ENCODE measurements at regions not wholly inside any gene's neighbourhood (a gene's known extent, or its start where the extent isn't known, plus 50 kb on each side); places are given as distances from the start of the nearest gene placed in this dataset.

- DNase-seq (ENCODE audit: low read depth in 3 of 3, low spot score in 2 of 3): no peak
Observed at GRCh38 chr5:40416098-40416497, 263.6 kb upstream of the PTGER4 start.

- no peak for DNase-seq (ENCODE audit: low read depth in 3 of 3, low spot score in 2 of 3)
Observed at GRCh38 chr5:40414922-40415321, 264.8 kb upstream of the PTGER4 start.

GRCh38 chr5:40413743-40414142 lies 266.0 kb upstream of the PTGER4 start:
- DNase-seq (ENCODE audit: low read depth in 3 of 3, low spot score in 2 of 3): no peak

GRCh38 chr5:40412771-40413170 lies 266.9 kb upstream of the PTGER4 start:
- no peak for DNase-seq (ENCODE audit: low read depth in 3 of 3, low spot score in 2 of 3)

DNA sequence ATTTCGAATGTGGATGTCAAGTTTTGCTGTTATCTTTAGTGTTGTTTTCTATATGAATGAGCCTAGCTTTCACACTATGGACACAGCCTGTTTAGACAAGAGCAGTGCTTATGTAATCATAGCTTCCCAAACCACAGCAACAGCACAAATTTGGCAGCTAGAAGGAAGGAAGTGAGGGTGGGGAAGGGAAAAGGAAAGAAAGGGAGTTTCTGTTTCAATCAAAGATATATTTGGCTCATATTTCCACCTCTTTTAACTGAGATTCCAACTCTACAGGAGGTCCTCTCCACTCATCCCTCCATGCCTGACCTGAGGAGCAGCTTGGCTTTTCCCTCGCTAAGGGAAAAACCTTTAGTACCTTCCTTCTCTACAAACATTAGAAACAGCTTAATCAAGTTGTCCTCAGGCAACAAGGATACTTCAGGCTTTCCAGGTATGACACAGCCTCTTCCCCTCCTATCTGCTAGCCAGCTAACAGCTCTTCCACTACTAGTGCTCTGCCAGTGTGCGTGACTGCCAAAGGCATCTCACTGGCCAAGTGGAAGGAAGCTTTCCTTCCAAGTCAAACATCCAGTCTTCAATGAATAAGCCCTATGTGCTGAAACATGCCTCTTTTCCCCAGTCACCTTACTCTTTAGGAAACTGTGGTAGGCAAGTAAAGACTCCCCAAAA lies 268.6 kb upstream of the PTGER4 start:
- no peak for DNase-seq (ENCODE audit: low read depth in 3 of 3, low spot score in 2 of 3)

- no peak for DNase-seq (ENCODE audit: low read depth in 3 of 3, low spot score in 2 of 3)
Observed at GRCh38 chr5:40410231-40410861, 269.4 kb upstream of the PTGER4 start.

GRCh38 chr5:40409601-40410000 lies 270.1 kb upstream of the PTGER4 start:
- no peak for DNase-seq (ENCODE audit: low read depth in 3 of 3, low spot score in 2 of 3)

GRCh38 chr5:40406741-40407211 lies 272.9 kb upstream of the PTGER4 start:
- DNase-seq (ENCODE audit: low read depth in 3 of 3, low spot score in 2 of 3): peak in 1 of 3 donors; percentile 21

DNA sequence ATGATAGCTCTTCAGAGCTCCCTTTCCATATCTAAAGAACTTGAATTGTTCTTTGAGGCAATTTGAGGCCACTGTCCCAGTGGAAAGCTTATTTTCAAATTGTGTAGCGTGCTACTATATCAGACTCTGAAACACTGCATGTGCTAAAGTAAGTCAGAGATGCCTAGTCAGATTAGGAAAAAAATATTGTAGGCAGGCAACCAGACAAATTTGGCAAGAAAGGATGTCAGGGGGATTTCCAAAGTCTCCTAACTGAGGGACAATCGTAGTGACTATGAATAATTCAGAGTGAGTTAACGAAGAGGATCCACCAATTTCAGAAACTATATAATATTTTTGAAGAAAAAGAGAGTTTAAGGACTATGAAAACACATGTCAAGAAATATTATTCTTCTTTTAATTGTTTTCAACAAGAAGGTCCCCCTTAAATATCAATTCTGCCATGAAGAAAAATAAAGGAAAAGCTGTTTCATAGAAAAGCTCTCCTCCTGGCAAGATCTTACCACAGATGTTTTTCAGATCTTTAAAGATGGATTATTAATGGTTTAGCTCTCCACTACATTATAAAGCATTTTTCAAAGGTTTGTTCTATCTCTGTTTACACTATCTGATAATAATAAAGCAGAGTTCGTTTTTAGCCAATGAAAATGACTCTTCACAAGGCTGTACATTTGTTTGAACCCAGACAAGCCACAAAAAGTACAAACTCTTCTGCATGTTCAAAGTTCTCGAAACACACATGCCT lies 273.5 kb upstream of the PTGER4 start:
- no peak for DNase-seq (ENCODE audit: low read depth in 3 of 3, low spot score in 2 of 3)

DNA sequence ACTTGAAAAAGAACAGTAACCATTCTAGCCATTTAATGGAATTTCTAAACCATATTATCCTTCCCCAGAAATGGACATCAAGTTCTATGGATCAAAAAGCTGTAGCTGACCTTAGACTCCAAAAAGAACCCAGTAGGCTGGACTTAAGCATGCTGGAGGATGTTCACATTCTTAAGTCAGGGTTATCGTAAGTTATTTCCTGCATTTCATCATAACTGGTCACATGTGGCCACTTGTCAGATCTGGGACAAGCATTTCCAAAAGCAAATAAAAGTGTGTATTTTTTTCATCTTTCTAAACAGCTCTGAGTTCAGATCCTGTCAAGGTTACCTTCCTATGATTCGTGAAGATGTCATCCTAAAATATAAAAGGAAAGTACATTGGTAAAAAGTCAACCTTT lies 274.5 kb upstream of the PTGER4 start:
- DNase-seq (ENCODE audit: low read depth in 3 of 3, low spot score in 2 of 3): no peak

GRCh38 chr5:40404613-40405012 lies 275.1 kb upstream of the PTGER4 start:
- DNase-seq (ENCODE audit: low read depth in 3 of 3, low spot score in 2 of 3): no peak

DNA sequence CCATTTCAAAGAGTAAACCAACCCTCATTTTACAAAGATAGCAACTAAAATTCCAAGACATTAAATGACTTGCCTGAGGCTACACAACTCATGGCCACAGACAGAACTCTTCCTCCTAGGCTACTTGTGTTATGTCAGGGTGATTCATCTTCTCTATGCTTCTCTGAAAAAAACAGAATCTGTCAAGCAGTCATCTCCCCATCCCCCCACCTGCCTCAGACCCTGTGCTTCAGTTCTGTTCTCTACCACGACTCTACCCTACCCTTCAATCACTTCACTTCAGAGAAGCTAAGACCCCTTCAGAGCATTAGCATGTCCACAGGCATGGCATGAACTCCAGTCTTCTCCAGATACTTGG lies 277.7 kb upstream of the PTGER4 start:
- no peak for DNase-seq (ENCODE audit: low read depth in 3 of 3, low spot score in 2 of 3)

DNA sequence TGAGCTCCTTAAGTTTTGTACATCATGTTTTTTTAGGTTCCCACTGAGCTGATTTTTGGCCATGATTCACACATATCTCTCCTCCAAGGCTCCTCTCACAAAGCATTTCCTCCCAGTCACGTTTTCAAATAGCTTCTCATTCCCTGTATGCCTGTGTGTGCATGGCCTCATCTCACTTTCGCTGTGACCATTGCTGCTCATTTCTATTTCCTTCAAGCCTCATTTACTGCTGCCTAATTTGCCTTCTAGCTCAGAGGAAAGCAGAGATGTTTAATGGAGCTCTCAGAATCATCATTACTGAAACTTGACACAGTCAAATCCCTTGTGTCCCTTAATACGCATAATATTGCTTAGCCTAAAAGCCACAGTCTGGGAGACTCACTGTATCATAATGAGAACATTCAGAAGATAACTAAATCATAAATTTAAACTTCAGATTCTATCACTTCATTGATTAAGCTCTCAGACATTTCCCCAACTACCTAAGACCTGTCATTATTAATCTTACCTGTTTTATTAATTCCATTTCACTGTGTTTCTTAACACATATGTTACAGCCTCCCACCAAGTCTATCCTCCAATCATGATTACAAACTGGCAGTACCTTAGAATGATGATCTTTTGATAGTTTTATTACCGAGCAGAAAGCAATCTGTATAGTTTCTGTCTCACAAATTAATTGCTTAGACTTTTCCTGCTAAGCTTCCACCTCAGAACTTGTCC lies 278.3 kb upstream of the PTGER4 start:
- DNase-seq (ENCODE audit: low read depth in 3 of 3, low spot score in 2 of 3): no peak

GRCh38 chr5:40400245-40400644 lies 279.5 kb upstream of the PTGER4 start:
- DNase-seq (ENCODE audit: low read depth in 3 of 3, low spot score in 2 of 3): no peak

- no peak for DNase-seq (ENCODE audit: low read depth in 3 of 3, low spot score in 2 of 3)
Observed at GRCh38 chr5:40399349-40399748, 280.4 kb upstream of the PTGER4 start.

- DNase-seq (ENCODE audit: low read depth in 3 of 3, low spot score in 2 of 3): no peak
Observed at GRCh38 chr5:40397976-40398375, 281.7 kb upstream of the PTGER4 start.

GRCh38 chr5:40397091-40397490 lies 282.6 kb upstream of the PTGER4 start:
- no peak for DNase-seq (ENCODE audit: low read depth in 3 of 3, low spot score in 2 of 3)

GRCh38 chr5:40396317-40396716 lies 283.4 kb upstream of the PTGER4 start:
- no peak for DNase-seq (ENCODE audit: low read depth in 3 of 3, low spot score in 2 of 3)

DNA sequence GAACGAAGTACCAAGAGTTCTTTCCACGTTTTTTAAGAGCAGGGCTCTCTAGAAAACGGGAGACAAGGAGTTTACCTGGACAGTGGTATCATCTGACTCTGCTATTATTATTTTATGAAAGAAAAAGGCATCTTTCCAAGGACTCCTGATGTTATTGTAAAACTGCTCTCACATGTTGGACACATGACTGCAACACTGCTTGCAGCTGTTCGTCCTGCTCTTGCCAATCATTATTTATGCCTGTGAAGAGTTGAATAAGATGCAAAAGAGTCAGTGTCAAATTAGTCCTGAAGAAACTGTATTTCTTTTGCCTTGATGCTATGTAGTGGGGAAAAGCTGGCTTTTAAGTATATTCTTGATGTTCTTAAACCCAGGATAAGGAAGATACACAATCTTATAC lies 284.5 kb upstream of the PTGER4 start:
- DNase-seq (ENCODE audit: low read depth in 3 of 3, low spot score in 2 of 3): no peak

DNA sequence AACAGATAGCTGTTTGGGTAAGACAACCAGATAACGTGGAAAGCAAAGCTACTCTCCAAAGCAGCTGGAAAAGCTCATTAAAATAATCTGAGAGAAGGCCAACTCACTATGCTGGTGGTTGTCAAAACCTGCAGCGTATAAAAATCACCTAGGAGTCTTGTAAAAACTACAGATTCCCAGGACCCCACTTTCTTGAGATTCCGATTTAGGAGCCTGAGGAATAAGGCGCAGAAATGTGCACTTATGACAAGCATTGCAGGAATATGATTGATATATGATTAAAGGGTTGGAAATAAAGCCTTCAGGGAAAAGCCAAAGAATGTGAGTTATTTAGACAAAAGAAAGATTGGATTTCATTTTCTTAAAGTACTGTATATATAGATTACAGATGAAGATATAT lies 285.0 kb upstream of the PTGER4 start:
- no peak for DNase-seq (ENCODE audit: low read depth in 3 of 3, low spot score in 2 of 3)

GRCh38 chr5:40391642-40392041 lies 288.1 kb upstream of the PTGER4 start:
- no peak for DNase-seq (ENCODE audit: low read depth in 3 of 3, low spot score in 2 of 3)

Data from right renal cortex interstitium (tissue), 3 donors.